ENCODE measurements at regions not wholly inside any gene's neighbourhood (a gene's known extent, or its start where the extent isn't known, plus 50 kb on each side); places are given as distances from the start of the nearest gene placed in this dataset.

DNA sequence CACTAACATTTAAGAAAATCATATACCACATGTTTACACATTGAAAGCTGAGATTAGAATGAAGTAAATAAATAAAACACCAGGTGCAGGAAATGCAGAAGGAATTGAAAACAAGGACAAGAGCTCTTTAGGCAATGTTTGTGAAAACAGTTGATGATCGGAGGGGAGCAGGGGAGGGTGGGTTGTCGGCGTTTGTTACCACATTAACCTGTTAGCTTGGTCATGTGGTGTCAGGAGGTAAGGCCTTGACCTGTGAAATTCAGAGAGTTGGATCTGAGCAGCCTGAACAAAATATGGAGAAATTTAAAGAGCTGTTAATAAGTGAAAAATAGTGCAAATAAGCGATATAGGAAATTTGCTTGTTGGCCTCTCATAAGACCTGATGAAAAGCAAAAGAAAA lies 759.9 kb downstream of the PDHA2 start:
- TF ChIP-seq, protein P1, sequence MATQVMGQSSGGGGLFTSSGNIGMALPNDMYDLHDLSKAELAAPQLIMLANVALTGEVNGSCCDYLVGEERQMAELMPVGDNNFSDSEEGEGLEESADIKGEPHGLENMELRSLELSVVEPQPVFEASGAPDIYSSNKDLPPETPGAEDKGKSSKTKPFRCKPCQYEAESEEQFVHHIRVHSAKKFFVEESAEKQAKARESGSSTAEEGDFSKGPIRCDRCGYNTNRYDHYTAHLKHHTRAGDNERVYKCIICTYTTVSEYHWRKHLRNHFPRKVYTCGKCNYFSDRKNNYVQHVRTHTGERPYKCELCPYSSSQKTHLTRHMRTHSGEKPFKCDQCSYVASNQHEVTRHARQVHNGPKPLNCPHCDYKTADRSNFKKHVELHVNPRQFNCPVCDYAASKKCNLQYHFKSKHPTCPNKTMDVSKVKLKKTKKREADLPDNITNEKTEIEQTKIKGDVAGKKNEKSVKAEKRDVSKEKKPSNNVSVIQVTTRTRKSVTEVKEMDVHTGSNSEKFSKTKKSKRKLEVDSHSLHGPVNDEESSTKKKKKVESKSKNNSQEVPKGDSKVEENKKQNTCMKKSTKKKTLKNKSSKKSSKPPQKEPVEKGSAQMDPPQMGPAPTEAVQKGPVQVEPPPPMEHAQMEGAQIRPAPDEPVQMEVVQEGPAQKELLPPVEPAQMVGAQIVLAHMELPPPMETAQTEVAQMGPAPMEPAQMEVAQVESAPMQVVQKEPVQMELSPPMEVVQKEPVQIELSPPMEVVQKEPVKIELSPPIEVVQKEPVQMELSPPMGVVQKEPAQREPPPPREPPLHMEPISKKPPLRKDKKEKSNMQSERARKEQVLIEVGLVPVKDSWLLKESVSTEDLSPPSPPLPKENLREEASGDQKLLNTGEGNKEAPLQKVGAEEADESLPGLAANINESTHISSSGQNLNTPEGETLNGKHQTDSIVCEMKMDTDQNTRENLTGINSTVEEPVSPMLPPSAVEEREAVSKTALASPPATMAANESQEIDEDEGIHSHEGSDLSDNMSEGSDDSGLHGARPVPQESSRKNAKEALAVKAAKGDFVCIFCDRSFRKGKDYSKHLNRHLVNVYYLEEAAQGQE (IDR thresholded peaks at IDR 0.05) = no peak
- TF ChIP-seq GABPA (IDR thresholded peaks at IDR 0.05 in 1 of 2, conservative IDR thresholded peaks at IDR 0.05 in 1 of 2) = no peak
- TF ChIP-seq, protein P2, sequence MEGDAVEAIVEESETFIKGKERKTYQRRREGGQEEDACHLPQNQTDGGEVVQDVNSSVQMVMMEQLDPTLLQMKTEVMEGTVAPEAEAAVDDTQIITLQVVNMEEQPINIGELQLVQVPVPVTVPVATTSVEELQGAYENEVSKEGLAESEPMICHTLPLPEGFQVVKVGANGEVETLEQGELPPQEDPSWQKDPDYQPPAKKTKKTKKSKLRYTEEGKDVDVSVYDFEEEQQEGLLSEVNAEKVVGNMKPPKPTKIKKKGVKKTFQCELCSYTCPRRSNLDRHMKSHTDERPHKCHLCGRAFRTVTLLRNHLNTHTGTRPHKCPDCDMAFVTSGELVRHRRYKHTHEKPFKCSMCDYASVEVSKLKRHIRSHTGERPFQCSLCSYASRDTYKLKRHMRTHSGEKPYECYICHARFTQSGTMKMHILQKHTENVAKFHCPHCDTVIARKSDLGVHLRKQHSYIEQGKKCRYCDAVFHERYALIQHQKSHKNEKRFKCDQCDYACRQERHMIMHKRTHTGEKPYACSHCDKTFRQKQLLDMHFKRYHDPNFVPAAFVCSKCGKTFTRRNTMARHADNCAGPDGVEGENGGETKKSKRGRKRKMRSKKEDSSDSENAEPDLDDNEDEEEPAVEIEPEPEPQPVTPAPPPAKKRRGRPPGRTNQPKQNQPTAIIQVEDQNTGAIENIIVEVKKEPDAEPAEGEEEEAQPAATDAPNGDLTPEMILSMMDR (IDR thresholded peaks at IDR 0.05; ENCODE audit: low read depth, low read length, missing input control) = no peak
- no peak for TF ChIP-seq FOXA2 (IDR thresholded peaks at IDR 0.05)
- no peak for TF ChIP-seq RAD21 (IDR thresholded peaks at IDR 0.05)
- TF ChIP-seq, protein P3, sequence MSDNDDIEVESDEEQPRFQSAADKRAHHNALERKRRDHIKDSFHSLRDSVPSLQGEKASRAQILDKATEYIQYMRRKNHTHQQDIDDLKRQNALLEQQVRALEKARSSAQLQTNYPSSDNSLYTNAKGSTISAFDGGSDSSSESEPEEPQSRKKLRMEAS (IDR thresholded peaks at IDR 0.05) = no peak
- no peak for TF ChIP-seq YY1 (IDR thresholded peaks at IDR 0.05)

All from liver (tissue), 3 donors.